K562 (cell line): ENCODE measurements at regions not wholly inside any gene's neighbourhood (a gene's known extent, or its start where the extent isn't known, plus 50 kb on each side); places are given as distances from the start of the nearest gene placed in this dataset.

Source experiments
- ASH1L ChIP-seq: fragments of 450-650 bp; IDR thresholded peaks from 2 replicates; pipeline ENCODE4 v1.6.1; 2018; ENCODE audit warnings: borderline replicate concordance, mild to moderate bottlenecking, low read depth; ENCODE audit not compliant: partially characterized antibody
- CTCF ChIP-seq, 3 experiments: IDR thresholded peaks in 2 of 3; conservative IDR thresholded peaks in 1 of 3; 2 replicates each; pipeline ENCODE4 v1.5.1; 2011 to 2012; ENCODE audit warnings: low read length in 3 of 3, mild to moderate bottlenecking in 3 of 3, control low read depth in 2 of 3, improper control_type of control experiment in 1 of 3, inconsistent platforms in 1 of 3, low read depth in 1 of 3, mixed read lengths in 1 of 3, moderate library complexity in 1 of 3; ENCODE audit not compliant: insufficient read depth in 2 of 3
- LCOR ChIP-seq: sonication (generic); formaldehyde crosslinking; IDR thresholded peaks from 2 replicates; pipeline ENCODE4 v1.8.0; 2022; ENCODE audit warnings: mild to moderate bottlenecking, missing genetic modification reagents
- MAX ChIP-seq: sonication (generic); formaldehyde crosslinking; IDR thresholded peaks from 2 replicates; pipeline ENCODE4 v1.9.0; 2022; ENCODE audit warnings: mild to moderate bottlenecking, missing genetic modification reagents
- MLLT1 ChIP-seq, 2 experiments: fragments of 450-650 bp; IDR thresholded peaks; 2 replicates each; pipeline ENCODE4 v1.6.1; 2016
- MNT ChIP-seq, 2 experiments: fragments of 450-650 bp; conservative IDR thresholded peaks; 2 replicates each; pipeline ENCODE4 v1.6.1; 2017; ENCODE audit warnings: mild to moderate bottlenecking in 2 of 2, moderate library complexity in 2 of 2
- RFX1 ChIP-seq: fragments of 450-650 bp; IDR thresholded peaks from 2 replicates; pipeline ENCODE4 v1.6.1; 2016; ENCODE audit warnings: mild to moderate bottlenecking, moderate library complexity
- SMC3 ChIP-seq: conservative IDR thresholded peaks from 2 replicates; pipeline ENCODE4 v1.6.1; 2011; ENCODE audit warnings: low read depth, low read length, improper control_type of control experiment; ENCODE audit not compliant: insufficient read depth
- TCF3 ChIP-seq: sonication (generic); formaldehyde crosslinking; IDR thresholded peaks from 2 replicates; pipeline ENCODE4 v1.4.0; 2020; ENCODE audit warnings: mild to moderate bottlenecking, missing genetic modification reagents
- YY1 ChIP-seq, 3 experiments: IDR thresholded peaks; 2 replicates each; pipeline ENCODE4 v1.6.1; 2011; ENCODE audit warnings: low read length in 2 of 3, mild to moderate bottlenecking in 2 of 3, moderate library complexity in 2 of 3, borderline replicate concordance in 1 of 3, control low read depth in 1 of 3, low read depth in 1 of 3; ENCODE audit not compliant: insufficient read depth in 3 of 3, insufficient replicate concordance in 2 of 3, control insufficient read depth in 1 of 3, insufficient read length in 1 of 3; ENCODE audit errors: extremely low read depth in 1 of 3
- ZEB2 ChIP-seq: fragments of 450-650 bp; IDR thresholded peaks from 2 replicates; pipeline ENCODE4 v1.6.1; 2016
- ZNF274 ChIP-seq: IDR thresholded peaks from 2 replicates; pipeline ENCODE4 v1.6.1; 2011; ENCODE audit warnings: low read depth, mild to moderate bottlenecking, low read length, moderate library complexity, borderline replicate concordance
- ZNF280B ChIP-seq: fragments of 250-450 bp; sonication (Bioruptor Pico); IDR thresholded peaks from 2 replicates; pipeline ENCODE4 v1.5.1; 2021; ENCODE audit warnings: mild to moderate bottlenecking

- TF ChIP-seq SMC3 (no peak), CTCF (IDR thresholded peaks at IDR 0.05 in 2 of 3, conservative IDR thresholded peaks at IDR 0.05 in 1 of 3; ENCODE audit: insufficient read depth in 2 of 3, low read depth in 1 of 3, low read length in 3 of 3) (no peak), TCF3 (CRISPR knock-in tag) (peak; percentile 91), RFX1 (no peak), YY1 (IDR thresholded peaks at IDR 0.05; ENCODE audit: borderline replicate concordance in 1 of 3, control insufficient read depth in 1 of 3, extremely low read depth in 1 of 3, insufficient read depth in 3 of 3, insufficient read length in 1 of 3, insufficient replicate concordance in 2 of 3, low read depth in 1 of 3, low read length in 2 of 3) (no peak), ZNF274 (no peak), ZNF280B (no peak), MLLT1 (IDR thresholded peaks at IDR 0.05) (no peak), ZEB2 (peak; percentile 62; the same call in 1 of the 2 replicates), ASH1L (no peak), LCOR (CRISPR knock-in tag) (no peak), MNT (conservative IDR thresholded peaks at IDR 0.05) (no peak), MAX (no peak)
Measured at GRCh38 chr2:39515273-39515896, 78.3 kb upstream of the MAP4K3 start.
